Ascending aorta (tissue), 2 donors: ENCODE measurements at regions not wholly inside any gene's neighbourhood (a gene's known extent, or its start where the extent isn't known, plus 50 kb on each side); places are given as distances from the start of the nearest gene placed in this dataset.

Source experiments
- DNase-seq, 2 donors: peaks; one replicate each; pipeline ENCODE4 v3.0.0-alpha.2; 2019; ENCODE audit warnings: low spot score in 2 of 2
- H3K27ac ChIP-seq, 2 donors: fragments of 200-600 bp; sonication (generic); one replicate each; pipeline ENCODE4 v1.5.1; 2016 to 2017; ENCODE audit warnings: mild to moderate bottlenecking in 1 of 2
- H3K27me3 ChIP-seq: fragments of 200-600 bp; sonication (generic); one replicate; pipeline ENCODE4 v1.5.1; 2017
- H3K36me3 ChIP-seq, 2 donors: fragments of 200-600 bp; sonication (generic); one replicate each; pipeline ENCODE4 v1.5.1; 2016
- H3K4me1 ChIP-seq, 2 donors: fragments of 200-600 bp; sonication (generic); one replicate each; pipeline ENCODE4 v1.5.1; 2016 to 2017; ENCODE audit warnings: mild to moderate bottlenecking in 1 of 2
- H3K4me3 ChIP-seq, 2 donors: fragments of 200-600 bp; sonication (generic); one replicate each; pipeline ENCODE4 v1.5.1; 2016 to 2017; ENCODE audit warnings: mild to moderate bottlenecking in 1 of 2
- H3K9me3 ChIP-seq, 2 donors: fragments of 200-600 bp; sonication (generic); one replicate each; pipeline ENCODE4 v1.5.1; 2016
- CTCF ChIP-seq, 3 experiments: fragments of 200-600 bp in 2 of 3; fragments of 450-650 bp in 1 of 3; sonication (generic) in 2 of 3; IDR thresholded peaks; one replicate each; pipeline ENCODE4 v1.5.1; 2016 to 2019; ENCODE audit warnings: antibody characterized with exemption in 3 of 3, mild to moderate bottlenecking in 1 of 3, moderate library complexity in 1 of 3
- intact Hi-C: fragments of 100-400 bp; cut with DNase I; formaldehyde crosslinking; loops from one replicate; pipeline ENCODE4 v1.15.1; 2023

- no peak overlapping the region for H3K4me3 ChIP-seq
Observed at GRCh38 chr7:25638590-25639244, 410.4 kb upstream of the NPVF start.

GRCh38 chr7:25642849-25643248 is 414.6 kb upstream of the NPVF start:
- Histone ChIP-seq H3K36me3 (no peaks in the 10 kb centered on the region), H3K27ac (no peak overlapping the region), H3K9me3 (no peaks in the 10 kb centered on the region), H3K4me1 (peaks cover 0 to 8% of the 10 kb centered on the region in 2 donors), H3K4me3 (no peak overlapping the region), H3K27me3 (no peaks in the 10 kb centered on the region)
- DNase-seq, result no peak
- intact Hi-C loops, result no loop called here
- no peak for TF ChIP-seq CTCF (IDR thresholded peaks at IDR 0.05)

More at GRCh38 chr7:25638590-25639244, 410.4 kb upstream of the NPVF start:
- H3K4me1 ChIP-seq, result peaks cover 0 to 15% of the 10 kb centered on the region in 2 donors
- H3K9me3 ChIP-seq, result no peaks in the 10 kb centered on the region
- H3K27ac ChIP-seq, result no peak overlapping the region
- intact Hi-C loops, result no loop called here
- no peak for DNase-seq
- no peaks in the 10 kb centered on the region for H3K36me3 ChIP-seq
- no peaks in the 10 kb centered on the region for H3K27me3 ChIP-seq
- no peak for TF ChIP-seq CTCF (IDR thresholded peaks at IDR 0.05)

GRCh38 chr7:25643286-25643685 is 415.0 kb upstream of the NPVF start:
- intact Hi-C loops, result no loop called here
- Histone ChIP-seq H3K27ac (no peak overlapping the region), H3K36me3 (no peaks in the 10 kb centered on the region), H3K4me3 (no peak overlapping the region), H3K27me3 (no peaks in the 10 kb centered on the region), H3K9me3 (no peaks in the 10 kb centered on the region), H3K4me1 (peaks cover 0 to 5% of the 10 kb centered on the region in 2 donors)
- no peak for DNase-seq
- TF ChIP-seq CTCF (IDR thresholded peaks at IDR 0.05), result no peak

- Histone ChIP-seq H3K36me3 (no peaks in the 10 kb centered on the region), H3K9me3 (no peaks in the 10 kb centered on the region), H3K4me1 (peaks cover 0 to under 1% of the 10 kb centered on the region in 2 donors), H3K27me3 (no peaks in the 10 kb centered on the region), H3K4me3 (no peak overlapping the region), H3K27ac (no peak overlapping the region)
- TF ChIP-seq CTCF (IDR thresholded peaks at IDR 0.05), result no peak
- intact Hi-C loops, result no loop called here
- no peak for DNase-seq
Observed at GRCh38 chr7:25643770-25644394, 415.6 kb upstream of the NPVF start.

GRCh38 chr7:25646726-25647413 is 418.6 kb upstream of the NPVF start:
- TF ChIP-seq CTCF (IDR thresholded peaks at IDR 0.05), result no peak
- Histone ChIP-seq H3K9me3 (no peaks in the 10 kb centered on the region), H3K36me3 (no peaks in the 10 kb centered on the region), H3K4me1 (no peaks in the 10 kb centered on the region), H3K4me3 (no peak overlapping the region), H3K27me3 (no peaks in the 10 kb centered on the region), H3K27ac (no peak overlapping the region)
- DNase-seq, result no peak
- intact Hi-C loops, result no loop called here
